SK-N-MC (cell line): ENCODE measurements at regions not wholly inside any gene's neighbourhood (a gene's known extent, or its start where the extent isn't known, plus 50 kb on each side); places are given as distances from the start of the nearest gene placed in this dataset.

Experiments
- DNase-seq: peaks from one replicate; pipeline ENCODE4 v3.0.0-alpha.2; 2011; ENCODE audit warnings: low read depth, low spot score
- H3K27ac ChIP-seq: fragments of 200-600 bp; sonication (generic); 2 replicates; pipeline ENCODE4 v1.5.1; 2016; ENCODE audit warnings: mixed run types
- H3K36me3 ChIP-seq: fragments of 200-600 bp; sonication (generic); 2 replicates; pipeline ENCODE4 v1.6.1; 2017; ENCODE audit warnings: antibody characterized with exemption, low read length, mixed read lengths; ENCODE audit not compliant: insufficient read depth
- H3K4me3 ChIP-seq: fragments of 200-600 bp; sonication (generic); 2 replicates; pipeline ENCODE4 v1.5.1; 2016
- H3K9ac ChIP-seq: fragments of 200-600 bp; sonication (generic); 2 replicates; pipeline ENCODE4 v1.8.0; 2017; ENCODE audit warnings: mixed run types, mixed read lengths; ENCODE audit not compliant: insufficient read length
- H3K9me3 ChIP-seq: fragments of 200-600 bp; sonication (generic); 2 replicates; pipeline ENCODE4 v1.6.1; 2017; ENCODE audit warnings: low read depth, mild to moderate bottlenecking, antibody characterized with exemption, low read length, moderate library complexity, mixed read lengths
- EZH2 ChIP-seq: fragments of 200-600 bp; sonication (generic); IDR thresholded peaks from one replicate; pipeline ENCODE4 v1.6.1; 2017; ENCODE audit warnings: antibody characterized with exemption
- FOXP2 ChIP-seq: optimal IDR thresholded peaks from 2 replicates; pipeline ENCODE3; 2011; ENCODE audit warnings: mild to moderate bottlenecking, moderate library complexity; ENCODE audit not compliant: insufficient read depth; ENCODE audit errors: extremely low read length, control extremely low read depth
- POLR2AphosphoS5 ChIP-seq: IDR thresholded peaks from 2 replicates; pipeline ENCODE4 v1.6.1; 2012; ENCODE audit warnings: mild to moderate bottlenecking, low read depth, low read length, borderline replicate concordance

DNA sequence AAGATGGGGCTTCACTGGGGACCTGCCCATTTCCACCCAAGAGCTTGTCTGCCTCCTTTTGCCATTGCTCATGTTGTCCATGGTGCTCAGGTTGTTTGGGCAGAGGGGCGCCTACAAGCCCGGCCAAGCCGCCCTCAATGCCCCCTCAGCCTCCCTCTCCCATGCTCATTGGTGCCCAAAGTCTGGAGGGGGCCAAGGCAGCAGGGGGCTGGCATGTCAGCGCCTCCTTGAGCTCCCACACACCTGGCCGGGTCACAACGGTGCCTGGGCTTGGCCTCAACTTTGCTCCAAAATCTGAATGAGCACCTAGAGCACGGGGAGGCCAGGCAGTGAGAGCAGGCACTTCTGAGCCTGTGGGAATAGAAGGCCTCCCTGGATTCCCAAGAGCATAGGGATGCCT is 1598.8 kb downstream of the PCDH7 start:
- DNase-seq = no peak
- no peak overlapping the region for H3K9ac ChIP-seq
- no peaks in the 10 kb centered on the region for H3K36me3 ChIP-seq
- TF ChIP-seq EZH2 (no peak), POLR2AphosphoS5 (no peak), FOXP2 (no peak)
- no peak overlapping the region for H3K4me3 ChIP-seq
- H3K9me3 ChIP-seq = no peaks in the 10 kb centered on the region
- no peak overlapping the region for H3K27ac ChIP-seq

DNA sequence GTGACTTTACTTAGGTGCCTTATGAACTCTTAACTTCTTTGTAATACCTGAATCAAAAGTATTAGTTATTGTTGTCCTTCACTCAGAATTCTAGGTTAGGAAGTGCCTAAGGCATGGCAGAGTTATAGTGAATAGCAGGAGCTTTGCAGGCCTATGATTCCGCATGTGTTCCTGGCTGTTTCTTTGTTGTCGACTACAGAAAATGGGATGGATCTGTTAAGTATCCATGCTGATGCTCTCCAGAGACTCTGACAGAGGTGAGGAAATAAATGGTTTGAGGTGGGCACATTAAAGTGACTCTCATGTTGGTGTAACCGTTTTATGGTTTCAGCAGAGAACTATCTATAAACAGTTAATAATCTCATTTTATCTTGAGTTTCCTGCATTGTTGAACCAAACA is 1601.3 kb downstream of the PCDH7 start:
- Histone ChIP-seq H3K9me3 (no peaks in the 10 kb centered on the region), H3K36me3 (no peaks in the 10 kb centered on the region), H3K9ac (no peak overlapping the region), H3K4me3 (no peak overlapping the region), H3K27ac (no peak overlapping the region)
- DNase-seq = no peak
- TF ChIP-seq FOXP2 = no peak
- TF ChIP-seq EZH2 = no peak
- no peak for TF ChIP-seq POLR2AphosphoS5

GRCh38 chr4:32334759-32335158 is 1614.6 kb downstream of the PCDH7 start:
- Histone ChIP-seq H3K4me3 (no peak overlapping the region), H3K36me3 (no peaks in the 10 kb centered on the region), H3K9me3 (no peaks in the 10 kb centered on the region), H3K9ac (no peak overlapping the region), H3K27ac (no peak overlapping the region)
- TF ChIP-seq FOXP2 = no peak
- TF ChIP-seq EZH2 = no peak
- no peak for TF ChIP-seq POLR2AphosphoS5
- no peak for DNase-seq

DNA sequence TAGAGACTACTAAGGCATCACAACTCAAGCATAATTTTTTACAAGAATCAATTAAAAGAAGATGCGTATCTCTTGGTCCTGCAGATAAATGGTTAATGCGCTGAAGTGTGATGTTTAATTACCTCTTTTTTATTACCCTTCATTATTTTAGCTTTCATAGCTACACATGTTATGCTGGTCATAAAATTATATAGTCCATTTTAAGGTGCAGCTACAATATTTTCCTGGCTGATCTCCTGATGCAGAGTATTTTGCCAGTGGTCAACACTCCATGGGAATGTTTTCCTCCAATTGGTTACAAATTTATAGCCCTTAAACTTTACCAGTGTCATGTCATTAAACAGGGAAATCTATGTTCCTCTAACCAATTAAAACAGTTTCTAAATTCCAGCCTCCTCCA is 1617.2 kb downstream of the PCDH7 start:
- H3K9ac ChIP-seq = no peak overlapping the region
- H3K36me3 ChIP-seq = no peaks in the 10 kb centered on the region
- H3K4me3 ChIP-seq = no peak overlapping the region
- TF ChIP-seq EZH2 = no peak
- no peak for TF ChIP-seq POLR2AphosphoS5
- TF ChIP-seq FOXP2 = no peak
- DNase-seq = no peak
- H3K9me3 ChIP-seq = no peaks in the 10 kb centered on the region
- H3K27ac ChIP-seq = no peak overlapping the region

DNA sequence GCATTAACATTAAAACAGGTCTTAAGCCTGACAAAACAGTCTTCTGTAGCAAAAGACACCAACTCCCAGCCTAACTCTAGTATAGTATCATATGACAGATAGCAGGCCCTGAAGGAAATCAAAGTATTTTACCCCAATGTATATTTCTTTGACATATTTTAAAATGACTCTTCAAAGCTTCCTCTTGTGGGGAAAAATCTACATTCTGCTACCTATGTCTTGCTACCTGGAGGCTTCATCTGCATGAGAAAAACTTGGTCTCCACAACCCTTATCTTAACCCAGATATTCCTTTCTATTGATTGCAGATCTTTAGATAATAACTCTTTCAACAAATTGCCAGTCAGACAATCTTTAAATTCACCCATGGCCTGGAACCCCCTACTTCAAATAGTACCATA is 1620.4 kb downstream of the PCDH7 start:
- no peak for TF ChIP-seq FOXP2
- no peak for TF ChIP-seq EZH2
- TF ChIP-seq POLR2AphosphoS5 = no peak
- no peak for DNase-seq
- no peaks in the 10 kb centered on the region for H3K9me3 ChIP-seq
- H3K9ac ChIP-seq = no peak overlapping the region
- no peaks in the 10 kb centered on the region for H3K36me3 ChIP-seq
- H3K4me3 ChIP-seq = no peak overlapping the region
- no peak overlapping the region for H3K27ac ChIP-seq

DNA sequence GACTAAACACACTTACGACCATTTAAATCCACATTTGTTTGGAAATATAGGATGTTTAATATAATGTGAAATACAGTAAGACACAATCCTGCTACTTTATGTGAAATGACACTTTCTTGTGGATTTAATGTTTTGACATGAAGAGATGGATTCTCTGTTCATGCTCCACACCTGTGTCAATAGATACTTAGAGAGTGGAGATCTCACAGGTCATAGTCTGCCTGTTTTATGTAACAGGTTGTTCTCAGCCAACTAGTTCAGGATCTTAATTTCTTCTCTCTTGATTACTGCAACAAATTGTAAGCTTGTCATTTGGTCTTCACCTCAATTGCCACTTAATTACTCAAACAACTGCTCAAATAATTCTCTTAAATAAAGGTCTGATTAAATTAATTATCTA is 1621.2 kb downstream of the PCDH7 start:
- Histone ChIP-seq H3K4me3 (no peak overlapping the region), H3K36me3 (no peaks in the 10 kb centered on the region), H3K9ac (no peak overlapping the region), H3K9me3 (no peaks in the 10 kb centered on the region), H3K27ac (no peak overlapping the region)
- DNase-seq = no peak
- no peak for TF ChIP-seq EZH2

- TF ChIP-seq EZH2 = no peak
- TF ChIP-seq FOXP2 = no peak
- TF ChIP-seq POLR2AphosphoS5 = no peak
- H3K4me3 ChIP-seq = no peak overlapping the region
- H3K9ac ChIP-seq = no peak overlapping the region
- H3K36me3 ChIP-seq = no peaks in the 10 kb centered on the region
- no peak for DNase-seq
- no peaks in the 10 kb centered on the region for H3K9me3 ChIP-seq
- no peak overlapping the region for H3K27ac ChIP-seq
Measured at GRCh38 chr4:32342054-32342453, 1621.9 kb downstream of the PCDH7 start.

DNA sequence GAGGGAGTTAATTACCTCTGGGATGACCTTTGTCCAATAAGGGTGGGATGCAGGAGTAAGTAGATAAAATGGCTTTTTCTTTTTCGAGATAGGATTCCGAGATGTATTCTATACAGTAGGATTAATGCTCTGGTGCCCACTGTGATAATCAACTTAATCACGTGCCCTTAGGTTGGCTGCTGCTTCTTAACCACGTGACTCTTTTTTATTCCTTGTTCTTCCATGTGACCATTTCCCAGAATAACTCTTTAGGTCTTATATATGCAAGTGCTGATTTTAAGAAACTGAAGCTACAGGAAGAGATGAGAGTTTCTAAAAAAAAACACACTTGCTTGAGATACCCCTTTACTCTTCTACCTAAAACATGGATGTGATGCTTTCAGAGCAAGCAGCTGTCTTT is 1628.9 kb downstream of the PCDH7 start:
- Histone ChIP-seq H3K4me3 (no peak overlapping the region), H3K9ac (no peak overlapping the region), H3K27ac (no peak overlapping the region), H3K36me3 (no peaks in the 10 kb centered on the region), H3K9me3 (no peaks in the 10 kb centered on the region)
- no peak for DNase-seq
- TF ChIP-seq POLR2AphosphoS5 = no peak
- TF ChIP-seq FOXP2 = no peak
- no peak for TF ChIP-seq EZH2

GRCh38 chr4:32374206-32374605 is 1654.0 kb downstream of the PCDH7 start:
- H3K9me3 ChIP-seq = no peaks in the 10 kb centered on the region
- no peak overlapping the region for H3K4me3 ChIP-seq
- no peak for TF ChIP-seq FOXP2
- TF ChIP-seq POLR2AphosphoS5 = no peak
- no peak for TF ChIP-seq EZH2
- H3K27ac ChIP-seq = no peak overlapping the region
- no peak overlapping the region for H3K9ac ChIP-seq
- DNase-seq = no peak
- H3K36me3 ChIP-seq = no peaks in the 10 kb centered on the region

DNA sequence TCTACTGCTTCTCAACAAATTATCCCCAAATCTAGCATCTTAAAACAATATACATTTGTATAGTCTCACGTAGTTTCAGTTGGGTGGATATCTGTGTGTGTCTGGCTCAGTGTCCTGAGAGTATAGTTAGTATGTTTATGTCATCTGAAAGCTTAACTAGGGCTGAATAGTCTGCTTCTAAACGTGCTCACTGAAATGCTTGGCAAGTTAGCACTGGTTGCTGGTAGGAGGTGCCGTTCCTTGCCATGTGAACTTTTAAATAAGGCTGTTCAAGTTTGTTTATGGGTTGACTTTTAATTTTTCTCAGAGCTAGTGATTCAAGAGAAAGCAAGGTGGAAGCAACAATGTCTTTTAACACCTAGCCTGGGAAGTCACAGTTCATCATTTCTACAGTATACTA is 1673.6 kb downstream of the PCDH7 start:
- no peak for DNase-seq
- no peak overlapping the region for H3K9ac ChIP-seq
- no peak for TF ChIP-seq FOXP2
- no peak for TF ChIP-seq EZH2
- no peak for TF ChIP-seq POLR2AphosphoS5
- no peak overlapping the region for H3K27ac ChIP-seq
- no peaks in the 10 kb centered on the region for H3K9me3 ChIP-seq
- no peaks in the 10 kb centered on the region for H3K36me3 ChIP-seq
- H3K4me3 ChIP-seq = no peak overlapping the region
